ENCODE measurements at regions not wholly inside any gene's neighbourhood (a gene's known extent, or its start where the extent isn't known, plus 50 kb on each side); places are given as distances from the start of the nearest gene placed in this dataset.
"Not testable (repeated sequence)": the region's sequence is repeated elsewhere in the genome, so short reads cannot be mapped to it uniquely, and the experiment has no call there.

DNA sequence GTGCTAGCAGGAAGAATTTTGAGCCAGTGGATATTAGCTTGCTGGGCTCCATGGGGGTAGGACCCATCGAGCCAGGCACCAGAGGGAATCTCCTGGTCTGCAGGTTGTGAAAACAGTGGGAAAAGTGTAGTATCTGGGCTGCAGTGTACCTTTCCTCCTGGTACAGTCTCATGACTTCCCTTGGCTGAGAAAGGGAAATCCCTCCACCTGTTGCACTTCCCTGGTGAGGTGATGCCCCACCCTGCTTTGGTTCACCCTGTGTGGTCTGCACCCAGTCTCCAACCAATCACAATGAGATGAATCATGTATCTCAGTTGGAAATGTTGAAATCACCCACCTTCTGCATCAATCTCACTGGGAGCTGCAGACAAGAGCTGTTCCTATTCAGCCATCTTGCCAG lies 341.4 kb upstream of the IRS4 start:
- 65% methylated on average over 1 of the region's 1 CpG for WGBS

DNA sequence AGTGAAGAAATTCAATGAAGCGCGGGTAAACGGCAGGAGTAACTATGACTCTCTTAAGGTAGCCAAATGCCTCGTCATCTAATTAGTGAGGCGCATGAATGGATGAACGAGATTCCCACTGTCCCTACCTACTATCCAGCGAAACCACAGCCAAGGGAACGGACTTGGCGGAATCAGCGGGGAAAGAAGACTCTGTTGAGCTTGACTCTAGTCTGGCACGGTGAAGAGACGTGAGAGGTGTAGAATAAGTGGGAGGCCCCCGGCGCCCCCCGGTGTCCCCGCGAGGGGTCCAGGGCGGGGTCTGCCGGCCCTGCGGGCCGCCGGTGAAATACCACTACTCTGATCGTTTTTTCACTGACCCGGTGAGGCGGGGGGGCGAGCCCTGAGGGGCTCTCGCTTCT lies 317.8 kb upstream of the IRS4 start:
- not testable (repeated sequence) for H3K4me1 ChIP-seq (ENCODE audit: insufficient read depth); H3K36me3 ChIP-seq (ENCODE audit: insufficient read depth); H3K27ac ChIP-seq (ENCODE audit: low read depth); DNase-seq (ENCODE audit: extremely low spot score); H3K4me3 ChIP-seq (ENCODE audit: low read depth, low read length)
- 84% methylated on average over 27 of the region's 27 CpGs for whole genome bisulfite sequencing

More for the DNA sequence above, 341.4 kb upstream of the IRS4 start:
- DNase-seq (ENCODE audit: extremely low spot score) = no peak
- Histone ChIP-seq H3K36me3 (ENCODE audit: insufficient read depth) (no peaks in the 10 kb centered on the region), H3K4me3 (ENCODE audit: low read depth, low read length) (no peak overlapping the region), H3K4me1 (ENCODE audit: insufficient read depth) (no peaks in the 10 kb centered on the region), H3K27ac (ENCODE audit: low read depth) (no peak overlapping the region)

DNA sequence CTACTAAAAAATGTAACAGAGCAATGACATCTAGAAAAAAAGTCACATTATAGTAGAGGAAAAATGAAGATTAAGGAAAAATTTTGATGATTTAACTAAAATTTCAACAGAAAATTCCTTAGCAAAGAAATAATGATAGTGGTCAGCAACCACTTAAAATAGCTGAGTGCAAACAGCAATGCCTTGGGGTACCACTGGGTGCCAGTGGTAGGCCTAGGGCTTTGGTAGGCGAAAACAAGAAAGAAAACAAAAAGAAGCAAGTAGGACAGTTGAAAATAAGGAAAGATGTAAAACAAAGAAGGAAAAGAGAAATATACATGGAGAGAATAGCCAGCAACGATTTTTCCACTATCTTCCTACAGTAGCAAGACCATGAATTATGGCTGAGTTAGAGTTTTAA lies 313.5 kb upstream of the IRS4 start:
- no peak for DNase-seq (ENCODE audit: extremely low spot score)
- Histone ChIP-seq H3K4me3 (ENCODE audit: low read depth, low read length) (no peak overlapping the region), H3K27ac (ENCODE audit: low read depth) (no peak overlapping the region), H3K36me3 (ENCODE audit: insufficient read depth) (no peaks in the 10 kb centered on the region), H3K4me1 (ENCODE audit: insufficient read depth) (no peaks in the 10 kb centered on the region)
- WGBS = 36% methylated on average over 2 of the region's 2 CpGs

DNA sequence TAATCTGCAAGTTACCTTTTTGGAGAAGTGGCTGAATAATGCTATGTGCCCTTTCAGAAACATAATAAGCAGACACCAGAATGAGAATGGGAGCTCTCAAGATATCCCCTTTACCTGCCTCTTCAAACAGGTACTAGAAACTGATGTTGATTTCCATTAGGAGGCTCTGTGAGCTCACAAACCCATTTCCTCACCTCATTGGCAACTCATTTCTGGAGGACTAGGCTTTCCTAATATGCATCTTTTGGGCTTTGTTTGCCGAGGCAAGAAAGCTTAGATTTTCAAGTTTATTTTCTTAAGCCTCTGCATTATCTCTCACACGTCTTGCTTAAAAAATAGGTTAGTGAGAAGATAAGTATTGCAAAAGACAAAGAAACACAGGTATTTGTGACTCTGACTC lies 313.1 kb upstream of the IRS4 start:
- Histone ChIP-seq H3K27ac (ENCODE audit: low read depth) (no peak overlapping the region), H3K4me3 (ENCODE audit: low read depth, low read length) (no peak overlapping the region), H3K36me3 (ENCODE audit: insufficient read depth) (no peaks in the 10 kb centered on the region), H3K4me1 (ENCODE audit: insufficient read depth) (no peaks in the 10 kb centered on the region)
- no peak for DNase-seq (ENCODE audit: extremely low spot score)
- WGBS = 27% methylated on average over 2 of the region's 2 CpGs

DNA sequence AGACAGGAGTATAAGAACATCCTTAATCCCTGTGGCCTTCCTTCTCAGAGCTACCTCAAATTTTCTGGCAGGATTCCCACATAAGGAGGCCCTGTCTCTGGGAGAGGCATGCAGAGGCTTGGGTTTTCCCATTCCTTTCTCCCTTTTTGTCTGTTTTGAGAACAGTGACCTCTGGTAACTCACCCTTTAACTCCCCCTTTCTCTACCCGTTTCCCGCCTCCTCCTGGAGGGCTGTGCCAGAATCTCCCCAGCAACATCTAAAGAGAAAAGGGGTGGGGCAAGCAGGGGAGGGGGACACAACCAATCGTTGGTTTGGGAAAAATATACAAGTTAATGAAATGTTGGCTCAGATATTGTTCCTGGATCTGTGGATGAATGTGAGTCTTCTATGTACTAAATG lies 303.7 kb upstream of the IRS4 start:
- H3K36me3 ChIP-seq (ENCODE audit: insufficient read depth) = no peaks in the 10 kb centered on the region
- no peak for DNase-seq (ENCODE audit: extremely low spot score)
- H3K27ac ChIP-seq (ENCODE audit: low read depth) = no peak overlapping the region
- H3K4me3 ChIP-seq (ENCODE audit: low read depth, low read length) = no peak overlapping the region
- 11% methylated on average over 3 of the region's 3 CpGs for WGBS
- H3K4me1 ChIP-seq (ENCODE audit: insufficient read depth) = no peaks in the 10 kb centered on the region

DNA sequence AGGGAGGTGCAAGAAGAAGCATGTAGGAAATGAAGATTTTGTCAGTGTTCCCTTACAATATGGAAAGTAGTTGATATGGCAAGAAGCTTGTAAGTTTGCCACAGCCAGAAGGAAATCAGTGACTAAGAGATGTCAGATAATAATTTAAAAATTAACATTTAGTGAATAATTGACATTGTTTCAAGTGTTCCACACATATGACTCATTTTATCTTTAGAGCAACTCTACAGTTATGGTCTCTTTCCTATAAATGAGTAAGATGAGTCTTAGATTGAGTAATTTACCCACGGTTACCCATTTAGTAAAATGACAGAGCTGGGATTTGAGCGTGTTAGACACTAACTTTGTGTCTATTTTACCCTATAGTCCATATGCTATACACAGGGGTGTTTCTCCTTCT lies 300.3 kb upstream of the IRS4 start:
- no peaks in the 10 kb centered on the region for H3K36me3 ChIP-seq (ENCODE audit: insufficient read depth)
- no peak overlapping the region for H3K27ac ChIP-seq (ENCODE audit: low read depth)
- no peaks in the 10 kb centered on the region for H3K4me1 ChIP-seq (ENCODE audit: insufficient read depth)
- no peak for DNase-seq (ENCODE audit: extremely low spot score)
- 76% methylated on average over 2 of the region's 2 CpGs for WGBS
- H3K4me3 ChIP-seq (ENCODE audit: low read depth, low read length) = no peak overlapping the region

DNA sequence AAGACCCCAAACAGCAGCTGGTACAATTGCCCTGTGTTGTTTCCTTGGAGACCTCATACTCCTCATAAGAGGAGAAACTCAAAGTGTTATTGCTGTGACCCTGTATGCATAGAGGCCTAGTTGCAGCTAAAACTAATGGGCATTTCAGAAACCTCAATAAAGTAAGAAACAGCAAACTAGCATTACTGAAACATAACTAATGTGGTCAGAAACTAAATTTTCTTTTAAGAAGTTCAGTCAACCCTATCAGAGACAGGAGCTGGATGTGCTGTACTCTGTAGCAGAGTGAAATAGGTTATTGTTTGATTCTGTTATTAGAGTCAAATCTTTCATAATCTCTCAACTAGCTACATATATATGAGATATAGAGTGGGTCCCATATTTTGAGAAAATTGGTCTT lies 257.5 kb upstream of the IRS4 start:
- H3K36me3 ChIP-seq (ENCODE audit: insufficient read depth) = no peaks in the 10 kb centered on the region
- no peak overlapping the region for H3K4me3 ChIP-seq (ENCODE audit: low read depth, low read length)
- no peak for DNase-seq (ENCODE audit: extremely low spot score)
- no peak overlapping the region for H3K27ac ChIP-seq (ENCODE audit: low read depth)
- H3K4me1 ChIP-seq (ENCODE audit: insufficient read depth) = no peaks in the 10 kb centered on the region

DNA sequence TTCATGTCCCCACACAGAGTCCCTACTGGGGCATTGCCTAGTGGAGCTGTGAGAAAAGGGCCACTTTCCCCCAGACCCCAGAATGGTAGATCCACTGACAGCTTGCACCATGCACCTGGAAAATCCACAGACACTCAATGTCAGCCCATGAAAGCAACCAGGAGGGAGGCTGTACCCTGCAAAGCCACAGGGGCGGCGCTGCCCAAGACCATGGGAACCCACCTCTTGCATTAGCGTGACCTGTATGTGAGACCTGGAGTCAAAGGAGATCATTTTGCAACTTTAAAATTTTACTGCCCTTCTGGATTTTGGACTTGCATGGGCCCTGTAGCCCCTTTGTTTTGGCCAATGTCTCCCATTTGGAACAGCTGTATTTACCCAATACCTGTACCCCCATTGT lies 236.5 kb upstream of the IRS4 start:
- not testable (repeated sequence) for H3K36me3 ChIP-seq (ENCODE audit: insufficient read depth); H3K4me3 ChIP-seq (ENCODE audit: low read depth, low read length); DNase-seq (ENCODE audit: extremely low spot score); H3K27ac ChIP-seq (ENCODE audit: low read depth); H3K4me1 ChIP-seq (ENCODE audit: insufficient read depth)
- 95% methylated on average over 3 of the region's 3 CpGs for WGBS

DNA sequence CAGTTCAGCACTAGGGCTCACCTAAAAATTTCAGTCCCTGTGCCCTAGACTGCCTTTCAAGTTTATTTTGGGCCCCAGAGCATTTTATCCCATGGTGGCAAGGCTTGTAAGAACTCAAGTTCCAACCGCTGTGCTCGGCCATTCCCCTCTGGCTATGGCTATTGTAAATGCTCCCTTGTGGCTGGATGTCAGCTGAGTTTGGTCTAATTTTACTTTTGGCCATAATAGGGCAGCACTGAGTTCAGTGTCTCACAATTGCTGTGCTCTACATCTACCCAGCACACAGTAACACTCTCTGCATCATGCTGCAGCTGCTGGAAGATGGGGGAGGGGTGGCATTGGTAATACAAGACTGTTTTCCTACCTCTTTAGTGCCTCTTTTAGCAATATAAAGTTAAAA lies 210.8 kb upstream of the IRS4 start:
- H3K4me1 ChIP-seq (ENCODE audit: insufficient read depth) = no peaks in the 10 kb centered on the region
- 75% methylated on average over 2 of the region's 2 CpGs for WGBS
- DNase-seq (ENCODE audit: extremely low spot score) = no peak
- no peak overlapping the region for H3K4me3 ChIP-seq (ENCODE audit: low read depth, low read length)
- no peak overlapping the region for H3K27ac ChIP-seq (ENCODE audit: low read depth)
- H3K36me3 ChIP-seq (ENCODE audit: insufficient read depth) = no peaks in the 10 kb centered on the region

DNA sequence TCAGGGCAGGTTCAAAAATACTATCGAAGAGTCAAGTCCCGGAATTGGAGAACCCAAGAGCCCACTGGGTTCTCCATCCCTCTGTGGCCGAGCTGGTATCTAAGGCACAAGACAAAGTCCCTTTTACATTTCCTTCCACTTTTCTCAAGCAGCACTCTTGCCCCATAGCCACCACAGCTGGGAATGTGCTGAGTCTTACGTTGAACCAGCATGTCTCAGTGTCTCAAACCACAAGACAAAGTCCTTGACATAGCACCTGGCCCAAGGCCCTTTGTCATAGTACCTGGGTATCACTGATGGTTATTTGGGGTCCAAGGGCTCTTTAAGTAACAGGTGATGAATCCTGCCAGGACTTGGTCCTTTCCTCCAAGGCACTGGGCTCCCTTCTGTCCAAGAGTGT lies 210.2 kb upstream of the IRS4 start:
- no peak for DNase-seq (ENCODE audit: extremely low spot score)
- Histone ChIP-seq H3K27ac (ENCODE audit: low read depth) (no peak overlapping the region), H3K36me3 (ENCODE audit: insufficient read depth) (no peaks in the 10 kb centered on the region), H3K4me1 (ENCODE audit: insufficient read depth) (no peaks in the 10 kb centered on the region), H3K4me3 (ENCODE audit: low read depth, low read length) (no peak overlapping the region)
- WGBS = 87% methylated on average over 4 of the region's 4 CpGs

DNA sequence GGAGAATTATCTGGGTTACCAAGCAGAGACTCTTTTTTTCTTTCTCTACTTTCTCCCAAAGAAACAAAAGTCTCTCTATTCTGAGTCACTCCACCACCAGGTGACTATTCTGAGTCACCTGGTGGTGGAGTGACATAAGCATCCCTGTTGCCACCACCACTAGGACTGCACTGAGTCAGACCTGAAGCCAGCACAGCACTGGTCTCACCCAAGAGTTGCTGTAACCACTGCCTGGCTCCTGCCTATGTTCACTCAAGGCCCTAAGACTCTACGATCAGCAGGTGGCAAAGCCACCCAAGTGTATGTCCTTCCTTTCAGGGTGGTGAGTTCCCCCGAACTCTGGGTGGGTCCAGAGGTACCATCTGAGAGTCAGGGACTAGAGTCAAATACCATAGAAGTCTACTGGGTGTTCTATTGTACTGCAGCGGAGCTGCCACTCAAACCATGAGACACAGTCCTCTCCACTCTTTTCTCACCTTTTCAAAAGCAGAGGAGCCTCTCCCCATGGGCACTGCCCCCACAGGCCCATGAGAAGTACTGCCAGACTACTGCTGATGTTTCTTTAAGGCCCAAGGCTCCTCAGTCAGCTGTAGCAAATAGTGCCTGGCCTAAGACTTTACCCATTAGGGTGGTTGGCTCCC lies 209.6 kb upstream of the IRS4 start:
- Histone ChIP-seq H3K27ac (ENCODE audit: low read depth) (no peak overlapping the region), H3K36me3 (ENCODE audit: insufficient read depth) (no peaks in the 10 kb centered on the region), H3K4me3 (ENCODE audit: low read depth, low read length) (no peak overlapping the region), H3K4me1 (ENCODE audit: insufficient read depth) (no peaks in the 10 kb centered on the region)
- DNase-seq (ENCODE audit: extremely low spot score) = no peak
- 82% methylated on average over 3 of the region's 3 CpGs for WGBS

DNA sequence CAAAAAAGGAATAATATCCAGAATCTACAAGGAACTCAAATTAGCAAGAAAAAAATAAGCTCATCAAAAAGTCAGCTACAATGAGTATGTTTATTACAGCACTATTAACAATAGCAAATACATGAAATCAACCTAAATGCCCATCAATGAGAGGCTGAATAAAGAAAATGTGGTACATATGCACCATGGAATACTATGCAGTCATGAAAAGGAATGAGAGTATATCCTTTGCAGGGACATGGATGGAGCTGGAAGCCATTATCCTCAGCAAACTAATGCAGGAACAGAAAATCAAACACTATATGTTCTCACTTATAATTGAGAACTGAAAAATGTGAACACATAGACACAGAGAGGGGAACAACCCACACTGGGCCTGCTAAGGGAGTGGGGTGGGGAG lies 178.4 kb upstream of the IRS4 start:
- no peaks in the 10 kb centered on the region for H3K36me3 ChIP-seq (ENCODE audit: insufficient read depth)
- H3K4me1 ChIP-seq (ENCODE audit: insufficient read depth) = no peaks in the 10 kb centered on the region
- no peak overlapping the region for H3K4me3 ChIP-seq (ENCODE audit: low read depth, low read length)
- no peak for DNase-seq (ENCODE audit: extremely low spot score)
- H3K27ac ChIP-seq (ENCODE audit: low read depth) = no peak overlapping the region

DNA sequence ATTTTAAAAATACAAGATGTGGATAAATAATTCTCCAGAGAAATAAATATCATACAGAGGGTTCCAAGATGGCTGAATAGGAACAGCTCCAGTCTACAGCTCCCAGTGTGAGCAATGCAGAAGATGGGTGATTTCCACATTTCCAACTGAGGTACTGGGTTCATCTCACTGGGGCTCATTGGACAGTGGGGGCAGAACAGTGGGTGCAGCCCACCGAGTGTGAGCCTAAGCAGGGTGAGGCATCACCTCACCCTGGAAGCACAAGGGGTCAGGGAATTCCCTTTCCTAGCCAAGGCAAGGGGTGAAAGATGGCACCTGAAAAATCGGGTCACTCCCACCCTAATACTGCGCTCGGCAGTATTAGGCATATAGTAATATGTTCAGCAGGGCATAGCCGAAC lies 167.5 kb upstream of the IRS4 start:
- H3K27ac ChIP-seq (ENCODE audit: low read depth); H3K4me3 ChIP-seq (ENCODE audit: low read depth, low read length); H3K4me1 ChIP-seq (ENCODE audit: insufficient read depth); DNase-seq (ENCODE audit: extremely low spot score); H3K36me3 ChIP-seq (ENCODE audit: insufficient read depth): not testable (repeated sequence)
- 88% methylated on average over 5 of the region's 5 CpGs for WGBS

DNA sequence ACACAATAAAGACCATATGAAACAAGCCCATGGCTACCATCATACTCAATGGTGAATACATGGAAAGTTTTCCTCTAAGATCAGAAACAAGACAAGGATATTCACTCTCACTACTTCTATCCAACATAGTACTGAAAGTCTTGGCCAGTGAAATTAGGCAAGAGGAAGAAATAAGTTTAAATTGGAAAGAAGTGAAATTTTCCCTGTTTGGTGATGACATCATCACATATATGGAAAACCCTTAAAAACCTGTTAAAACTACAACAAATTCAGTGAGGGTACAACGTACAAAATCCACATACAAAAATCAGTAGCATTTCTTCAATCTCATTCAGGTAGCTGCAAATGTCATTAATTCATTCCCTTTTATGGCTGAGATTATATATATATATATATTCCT lies 164.0 kb upstream of the IRS4 start:
- no peak for DNase-seq (ENCODE audit: extremely low spot score)
- Histone ChIP-seq H3K4me3 (ENCODE audit: low read depth, low read length) (no peak overlapping the region), H3K27ac (ENCODE audit: low read depth) (no peak overlapping the region), H3K4me1 (ENCODE audit: insufficient read depth) (no peaks in the 10 kb centered on the region), H3K36me3 (ENCODE audit: insufficient read depth) (no peaks in the 10 kb centered on the region)
- 67% methylated on average over 1 of the region's 1 CpG for WGBS

DNA sequence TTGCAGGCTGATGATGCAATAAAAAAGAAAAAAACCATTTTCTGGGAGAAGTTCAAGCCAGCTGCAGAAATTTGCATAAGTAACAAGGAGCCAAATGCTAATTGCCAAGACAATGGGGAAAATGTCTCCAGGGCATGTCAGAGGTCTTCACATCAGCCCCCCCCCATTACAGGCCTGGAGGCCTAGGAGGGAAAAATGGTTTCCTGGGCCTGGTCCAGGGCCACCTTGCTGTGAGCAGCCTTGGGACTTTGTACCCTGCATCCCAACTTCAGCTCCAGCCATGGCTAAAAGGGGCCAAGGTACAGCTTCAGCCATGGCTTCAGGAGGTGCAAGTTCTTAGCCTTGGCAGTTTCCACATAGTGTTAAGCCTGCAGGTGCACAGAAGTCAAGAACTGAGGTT lies 160.0 kb upstream of the IRS4 start:
- not testable (repeated sequence) for H3K27ac ChIP-seq (ENCODE audit: low read depth); H3K36me3 ChIP-seq (ENCODE audit: insufficient read depth); DNase-seq (ENCODE audit: extremely low spot score); H3K4me3 ChIP-seq (ENCODE audit: low read depth, low read length); H3K4me1 ChIP-seq (ENCODE audit: insufficient read depth)
